Cardiac muscle cell (in vitro differentiated cells and primary cell): ENCODE measurements at regions not wholly inside any gene's neighbourhood (a gene's known extent, or its start where the extent isn't known, plus 50 kb on each side); places are given as distances from the start of the nearest gene placed in this dataset.
"Not testable (repeated sequence)": the region's sequence is repeated elsewhere in the genome, so short reads cannot be mapped to it uniquely, and the experiment has no call there.

ENCODE experiments used
- DNase-seq, 2 donors: peaks; one replicate each; pipeline versions ENCODE4 v3.0.0 to v3.0.0-alpha.2; 2010 to 2017; ENCODE audit warnings: low read depth in 1 of 2, low spot score in 1 of 2
- H3K27ac ChIP-seq: fragments of 200-600 bp; sonication (generic); 2 replicates; pipeline ENCODE4 v1.5.1; 2016
- H3K27me3 ChIP-seq: fragments of 200-600 bp; sonication (generic); 2 replicates; pipeline ENCODE4 v1.6.0; 2016; ENCODE audit warnings: control low read depth
- H3K36me3 ChIP-seq: fragments of 200-600 bp; sonication (generic); 2 replicates; pipeline ENCODE4 v1.5.1; 2016; ENCODE audit warnings: control low read depth
- H3K4me1 ChIP-seq: fragments of 200-600 bp; sonication (generic); 2 replicates; pipeline ENCODE4 v1.8.1; 2017; ENCODE audit warnings: low read depth, mild to moderate bottlenecking, mixed run types
- H3K4me3 ChIP-seq: fragments of 200-600 bp; sonication (generic); 2 replicates; pipeline ENCODE4 v1.5.1; 2016; ENCODE audit warnings: mild to moderate bottlenecking
- H3K9me3 ChIP-seq: fragments of 200-600 bp; sonication (generic); 2 replicates; pipeline ENCODE4 v1.5.1; 2017; ENCODE audit warnings: low read depth, mild to moderate bottlenecking, control low read depth
- CTCF ChIP-seq: IDR thresholded peaks from 2 replicates; pipeline ENCODE4 v1.5.1; 2012; ENCODE audit warnings: low read depth, mild to moderate bottlenecking, low read length

DNA sequence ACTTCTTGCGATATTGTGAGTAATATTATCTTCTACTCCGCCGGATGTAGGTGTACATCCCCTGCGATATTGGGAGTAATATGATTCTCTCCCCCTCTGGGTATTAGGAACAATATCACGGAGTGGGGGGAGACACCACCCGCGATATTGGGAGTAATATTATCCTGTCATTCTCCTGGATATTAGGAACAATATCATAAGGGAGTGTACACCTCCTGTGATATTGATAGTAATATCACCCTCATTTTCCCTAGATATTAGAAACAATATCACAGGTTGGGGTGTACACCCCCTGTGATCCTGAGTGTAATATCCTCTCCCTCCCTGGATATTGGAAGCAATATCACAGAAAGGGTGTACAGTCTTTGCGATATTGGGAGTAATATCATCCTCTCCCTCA lies 64.3 kb upstream of the CEACAM21 start:
- no peak for DNase-seq
- no peak overlapping the region for H3K27ac ChIP-seq
- H3K36me3 ChIP-seq = no peaks in the 10 kb centered on the region
- H3K9me3 ChIP-seq = no peaks in the 10 kb centered on the region
- no peak overlapping the region for H3K4me3 ChIP-seq
- H3K27me3 ChIP-seq = no peaks in the 10 kb centered on the region
- TF ChIP-seq CTCF = no peak
- H3K4me1 ChIP-seq = no peaks in the 10 kb centered on the region

DNA sequence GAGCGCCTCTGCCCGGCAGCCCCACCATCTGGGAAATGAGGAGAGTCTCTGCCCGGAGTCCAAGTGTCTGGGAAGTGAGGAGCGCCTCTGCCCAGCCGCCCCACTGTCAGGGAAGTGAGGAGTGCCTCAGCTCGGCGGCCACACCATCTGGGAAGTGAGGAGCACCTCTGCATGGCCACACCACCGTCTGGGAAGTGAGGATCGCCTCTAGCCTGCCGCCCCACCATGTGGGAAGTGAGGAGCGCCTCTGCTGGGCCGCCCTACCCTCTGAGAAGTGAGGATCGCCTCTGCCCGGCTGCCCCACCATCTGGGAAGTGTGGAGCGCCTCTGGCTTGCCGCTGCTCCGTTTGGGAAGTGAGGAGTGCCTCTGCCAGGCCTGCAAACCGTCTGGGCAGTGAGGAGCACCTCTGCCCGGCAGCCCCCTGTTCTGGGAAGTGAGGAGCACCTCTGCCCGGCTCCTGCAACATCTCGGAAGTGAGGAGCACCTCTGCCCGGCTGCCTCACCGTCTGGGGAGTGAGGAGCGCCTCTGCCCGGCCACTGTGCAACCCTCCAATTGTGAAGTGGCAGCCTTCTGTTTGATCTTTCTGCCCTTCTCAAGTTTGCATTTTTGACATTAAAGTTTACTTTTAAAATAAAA lies 60.8 kb upstream of the CEACAM21 start:
- H3K4me1 ChIP-seq = no peaks in the 10 kb centered on the region
- no peaks in the 10 kb centered on the region for H3K27me3 ChIP-seq
- no peak overlapping the region for H3K27ac ChIP-seq
- no peaks in the 10 kb centered on the region for H3K9me3 ChIP-seq
- no peak for DNase-seq
- H3K36me3 ChIP-seq = no peaks in the 10 kb centered on the region
- no peak overlapping the region for H3K4me3 ChIP-seq
- no peak for TF ChIP-seq CTCF

DNA sequence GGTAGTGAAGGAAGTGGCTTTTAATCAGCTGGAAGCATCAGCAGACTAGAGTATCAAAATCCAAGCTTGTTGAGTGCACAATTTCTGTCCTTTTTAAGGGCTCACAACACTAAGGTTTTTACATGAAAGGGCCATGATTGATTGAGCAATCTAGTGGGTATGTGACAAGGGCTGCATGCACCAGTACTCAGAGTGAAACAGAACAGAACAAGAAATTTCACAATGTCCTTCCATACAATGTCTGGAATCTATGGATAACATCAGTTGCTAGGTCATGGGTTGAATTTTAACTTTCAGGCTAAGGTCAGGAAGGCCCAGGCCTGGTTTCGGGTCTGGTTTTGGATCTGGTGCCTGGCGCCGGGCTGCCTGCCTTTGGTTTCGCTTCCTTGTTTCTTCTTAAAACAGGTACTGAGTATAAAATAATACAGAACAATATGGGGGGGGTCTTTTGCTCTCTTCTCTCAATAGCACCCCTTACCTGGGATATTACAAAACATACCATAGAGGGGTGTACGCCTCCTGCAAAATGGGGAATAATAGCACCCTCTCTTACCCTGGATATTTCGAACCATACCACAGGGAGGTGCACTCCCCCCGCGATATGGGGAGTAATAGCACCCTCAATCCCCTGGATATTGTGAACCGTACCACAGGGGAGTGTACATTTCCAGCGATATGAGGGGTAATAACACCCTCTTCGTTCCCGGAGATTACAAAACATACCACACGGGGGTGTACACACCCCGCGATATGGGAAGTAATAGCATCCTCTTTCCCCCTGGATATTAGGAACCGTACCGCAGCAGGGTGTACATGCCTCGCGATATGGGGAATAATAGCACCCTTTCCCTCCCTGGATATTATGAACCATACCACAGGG lies 59.4 kb upstream of the CEACAM21 start:
- H3K4me3 ChIP-seq, H3K4me1 ChIP-seq, DNase-seq, H3K27ac ChIP-seq, H3K9me3 ChIP-seq, H3K27me3 ChIP-seq, H3K36me3 ChIP-seq: not testable (repeated sequence)

DNA sequence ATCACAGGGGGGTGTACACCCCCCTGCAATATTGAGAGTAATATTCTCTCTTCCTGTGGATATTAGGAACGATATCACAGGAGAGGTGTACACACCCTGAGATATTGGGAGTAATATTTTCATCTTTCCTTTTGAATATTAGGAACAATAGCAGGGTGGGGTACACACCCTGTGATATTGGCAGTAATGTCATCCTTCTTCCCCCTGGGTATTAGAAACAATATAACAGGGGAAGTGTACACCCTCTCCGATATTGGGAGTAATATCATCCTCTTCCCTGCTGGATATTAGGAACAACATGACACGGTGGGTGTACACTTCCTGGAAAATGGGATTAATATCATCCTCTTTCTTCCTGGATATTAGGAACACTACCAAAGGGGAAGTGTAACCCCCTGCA lies 57.8 kb upstream of the CEACAM21 start:
- TF ChIP-seq CTCF = no peak
- Histone ChIP-seq H3K36me3 (no peaks in the 10 kb centered on the region), H3K4me1 (no peaks in the 10 kb centered on the region), H3K27me3 (peaks cover 17% of the 10 kb centered on the region), H3K9me3 (no peaks in the 10 kb centered on the region), H3K4me3 (no peak overlapping the region), H3K27ac (no peak overlapping the region)
- DNase-seq = no peak

DNA sequence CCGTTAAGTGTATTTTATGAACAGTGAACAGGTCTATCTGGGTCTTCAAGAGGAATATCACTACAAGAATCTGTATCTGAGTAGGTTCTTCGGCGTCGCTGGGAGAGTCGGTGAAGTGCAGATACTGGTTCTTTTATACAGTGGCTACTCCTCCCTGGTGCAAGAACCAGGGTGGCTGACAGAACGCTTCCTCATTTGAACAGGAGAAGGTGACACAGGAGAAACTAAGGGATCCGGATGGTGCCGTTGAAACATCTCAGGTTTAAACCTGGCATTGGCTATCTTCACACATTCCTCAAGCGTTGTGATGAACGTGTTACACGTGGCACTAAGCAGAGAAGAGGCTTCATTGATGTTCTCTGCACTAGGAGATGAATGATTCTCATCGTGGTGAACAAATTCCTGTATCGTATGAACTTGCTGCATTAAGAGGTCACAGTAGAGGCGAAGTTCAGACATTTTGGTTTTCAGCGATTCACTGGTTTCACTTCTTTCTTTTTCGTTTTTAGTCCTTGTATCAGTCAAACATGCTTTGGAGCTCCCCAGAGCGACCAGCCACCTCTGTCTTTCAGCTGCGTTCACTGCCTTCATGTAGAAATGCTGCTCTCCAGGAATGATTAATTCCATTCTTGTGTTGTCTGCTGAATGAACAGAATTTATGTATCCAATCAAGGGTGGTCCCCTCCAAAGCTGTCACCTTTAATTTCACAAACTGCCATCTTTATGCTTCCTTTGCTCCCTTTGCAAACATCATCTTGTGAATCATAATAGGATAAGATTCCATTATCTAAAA lies 54.6 kb upstream of the CEACAM21 start:
- H3K27me3 ChIP-seq = peaks cover 17% of the 10 kb centered on the region
- not testable (repeated sequence) for DNase-seq, H3K36me3 ChIP-seq, H3K9me3 ChIP-seq, H3K4me1 ChIP-seq, H3K27ac ChIP-seq, H3K4me3 ChIP-seq

GRCh38 chr19:41521931-41522555 lies 53.9 kb upstream of the CEACAM21 start:
- no peak overlapping the region for H3K4me3 ChIP-seq
- DNase-seq = peak in 1 of 2 donors; percentile 2

More at GRCh38 chr19:41521931-41522555, 53.9 kb upstream of the CEACAM21 start:
- Histone ChIP-seq H3K4me1 (no peaks in the 10 kb centered on the region), H3K27ac (no peak overlapping the region), H3K27me3 (peaks cover 17% of the 10 kb centered on the region), H3K9me3 (no peaks in the 10 kb centered on the region), H3K36me3 (no peaks in the 10 kb centered on the region)
- no peak for TF ChIP-seq CTCF
